HG03571 (cell line): ENCODE measurements at regions not wholly inside any gene's neighbourhood (a gene's known extent, or its start where the extent isn't known, plus 50 kb on each side); places are given as distances from the start of the nearest gene placed in this dataset.

ENCODE experiments used
- ATAC-seq: cut with Tn5 transposase; IDR thresholded peaks from one replicate; pipeline ENCODE4 v1.9.1; 2021; ENCODE audit not compliant: unreplicated experiment

- no peak for ATAC-seq
Measured at GRCh38 chr6:26149240-26149639, 62.0 kb downstream of the HFE start.

GRCh38 chr6:26152226-26153101, 65.2 kb downstream of the HFE start:
- no peak for ATAC-seq

- ATAC-seq, result no peak
Measured at GRCh38 chr6:26155061-26155930, 68.1 kb downstream of the HFE start.

DNA sequence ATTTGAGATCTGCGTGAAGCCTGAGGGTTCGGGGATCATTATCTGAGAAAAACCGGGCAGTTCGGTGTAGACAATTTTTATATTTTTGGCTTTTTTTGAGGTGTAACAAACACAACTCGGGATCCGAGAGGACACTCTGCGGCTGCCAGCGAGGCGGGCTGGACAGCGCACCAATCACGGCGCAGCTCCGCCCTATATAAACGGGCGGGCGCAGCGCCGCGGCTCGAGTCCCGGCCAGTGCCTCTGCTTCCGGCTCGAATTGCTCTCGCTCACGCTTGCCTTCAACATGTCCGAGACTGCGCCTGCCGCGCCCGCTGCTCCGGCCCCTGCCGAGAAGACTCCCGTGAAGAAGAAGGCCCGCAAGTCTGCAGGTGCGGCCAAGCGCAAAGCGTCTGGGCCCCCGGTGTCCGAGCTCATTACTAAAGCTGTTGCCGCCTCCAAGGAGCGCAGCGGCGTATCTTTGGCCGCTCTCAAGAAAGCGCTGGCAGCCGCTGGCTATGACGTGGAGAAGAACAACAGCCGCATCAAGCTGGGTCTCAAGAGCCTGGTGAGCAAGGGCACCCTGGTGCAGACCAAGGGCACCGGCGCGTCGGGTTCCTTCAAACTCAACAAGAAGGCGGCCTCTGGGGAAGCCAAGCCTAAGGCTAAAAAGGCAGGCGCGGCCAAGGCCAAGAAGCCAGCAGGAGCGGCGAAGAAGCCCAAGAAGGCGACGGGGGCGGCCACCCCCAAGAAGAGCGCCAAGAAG, 69.0 kb downstream of the HFE start:
- peak; percentile 39 for ATAC-seq

- peak; percentile 1 for ATAC-seq
Measured at GRCh38 chr6:26156850-26157250, 69.6 kb downstream of the HFE start.

- ATAC-seq, result peak; percentile 61
Measured at GRCh38 chr6:26157251-26158075, 70.2 kb downstream of the HFE start.

GRCh38 chr6:26158076-26158580, 70.9 kb downstream of the HFE start:
- peak; percentile 52 for ATAC-seq

GRCh38 chr6:26158581-26159356, 71.5 kb downstream of the HFE start:
- no peak for ATAC-seq

GRCh38 chr6:26159357-26160273, 72.4 kb downstream of the HFE start:
- no peak for ATAC-seq

DNA sequence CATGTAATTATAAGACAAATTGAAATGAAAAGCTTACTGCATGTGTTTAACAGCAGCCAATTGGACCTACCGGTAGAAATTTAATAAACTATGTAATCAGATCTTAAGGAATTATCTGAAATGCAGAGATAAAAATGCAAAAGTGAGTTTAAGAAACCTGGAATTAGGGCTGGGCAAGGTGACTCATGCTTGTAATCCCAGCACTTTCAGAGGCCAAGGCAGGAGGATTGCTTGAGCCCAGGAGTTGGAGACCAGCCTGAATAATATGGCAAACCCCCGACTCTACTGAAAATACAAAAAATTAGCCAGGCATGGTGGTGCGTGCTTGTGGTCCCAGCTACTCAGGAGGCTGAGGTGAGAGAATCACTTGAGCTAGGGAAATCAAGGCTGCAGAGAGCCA, 74.1 kb downstream of the HFE start:
- ATAC-seq, result no peak

- ATAC-seq, result no peak
Measured at GRCh38 chr6:26162399-26162798, 75.2 kb downstream of the HFE start.

- no peak for ATAC-seq
Measured at GRCh38 chr6:26163427-26164119, 76.3 kb downstream of the HFE start.

- ATAC-seq, result no peak
Measured at GRCh38 chr6:26164120-26164505, 76.9 kb downstream of the HFE start.

GRCh38 chr6:26165261-26165790, 78.1 kb downstream of the HFE start:
- ATAC-seq, result no peak

- no peak for ATAC-seq
Measured at GRCh38 chr6:26170181-26170580, 83.0 kb downstream of the HFE start.

DNA sequence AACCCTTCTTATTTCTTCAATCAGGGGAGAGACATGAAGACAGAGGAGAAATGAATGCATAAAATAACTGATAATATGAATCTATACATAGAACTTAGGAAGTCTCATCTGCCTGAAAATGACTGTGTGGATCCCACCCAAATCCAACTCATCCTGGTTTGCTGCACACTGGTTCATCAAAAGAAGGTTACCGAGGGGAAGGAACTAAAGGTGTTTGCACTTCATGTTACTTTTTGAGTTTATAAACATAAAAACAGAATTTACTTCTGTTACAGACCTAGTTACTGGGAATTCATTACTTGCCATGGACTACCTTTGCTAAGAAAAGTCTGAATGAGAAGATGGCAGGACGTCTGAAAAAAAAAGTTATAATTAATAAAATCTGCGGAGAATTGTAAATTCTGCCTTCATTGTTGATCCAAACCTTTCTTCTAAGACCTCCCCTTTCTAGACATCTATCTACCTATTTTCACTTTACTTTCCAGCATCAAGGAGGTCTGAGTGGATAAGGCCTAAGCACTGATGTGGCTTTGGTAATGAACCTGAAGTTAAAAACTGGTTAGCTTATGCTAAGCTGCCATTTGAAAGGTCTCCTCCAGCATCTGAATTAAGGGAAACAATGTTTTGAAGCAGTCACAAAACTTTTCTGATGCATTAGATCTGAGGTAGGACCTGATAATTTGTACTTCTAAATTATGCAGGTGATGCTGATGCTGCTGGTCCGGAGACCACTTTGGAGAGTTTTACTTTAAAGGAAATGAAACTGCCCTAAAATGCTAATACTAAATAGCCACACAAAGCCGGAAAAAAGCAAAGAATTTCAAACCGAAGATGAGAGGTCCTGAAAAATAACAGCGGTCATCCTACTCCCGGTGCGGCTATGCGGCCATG, 84.0 kb downstream of the HFE start:
- ATAC-seq, result peak; percentile 8

GRCh38 chr6:26172608-26172968, 85.4 kb downstream of the HFE start:
- no peak for ATAC-seq
